Astrocyte (in vitro differentiated cells and primary cell): ENCODE measurements at regions not wholly inside any gene's neighbourhood (a gene's known extent, or its start where the extent isn't known, plus 50 kb on each side); places are given as distances from the start of the nearest gene placed in this dataset.

Experiments used
- DNase-seq: peaks from one replicate; pipeline ENCODE4 v3.0.0-alpha.2; 2010; ENCODE audit warnings: low read depth
- FAIRE-seq: peaks from 2 replicates; lab custom pipeline; 2011; peaks lifted over from hg19 to GRCh38; lab: Jason Lieb, UNC
- H2AFZ ChIP-seq: 2 replicates; pipeline ENCODE4 v1.6.0; 2012; ENCODE audit warnings: low read depth, low read length, inconsistent platforms
- H3K27ac ChIP-seq: 2 replicates; pipeline ENCODE4 v1.5.1; 2011; ENCODE audit warnings: low read depth, low read length, inconsistent platforms
- H3K27me3 ChIP-seq: 2 replicates; pipeline ENCODE4 v1.6.0; 2011; ENCODE audit warnings: low read length, inconsistent platforms; ENCODE audit not compliant: insufficient read depth
- H3K36me3 ChIP-seq: 2 replicates; pipeline ENCODE4 v1.5.1; 2011; ENCODE audit warnings: low read length, inconsistent platforms; ENCODE audit not compliant: insufficient read depth
- H3K4me1 ChIP-seq: 2 replicates; pipeline ENCODE4 v1.5.1; 2011; ENCODE audit warnings: low read length, inconsistent platforms; ENCODE audit not compliant: insufficient read depth
- H3K4me2 ChIP-seq: 2 replicates; pipeline ENCODE4 v1.6.0; 2012; ENCODE audit warnings: low read length, inconsistent platforms
- H3K4me3 ChIP-seq: 2 replicates; pipeline ENCODE4 v1.5.1; 2011; ENCODE audit warnings: low read depth, mild to moderate bottlenecking, low read length, inconsistent platforms; ENCODE audit not compliant: insufficient read depth
- H3K79me2 ChIP-seq: 2 replicates; pipeline ENCODE4 v1.6.0; 2012; ENCODE audit warnings: mild to moderate bottlenecking, low read length, inconsistent platforms; ENCODE audit not compliant: insufficient read depth
- H3K9ac ChIP-seq: 2 replicates; pipeline ENCODE4 v1.6.0; 2012; ENCODE audit warnings: mild to moderate bottlenecking, low read length, inconsistent platforms
- H3K9me3 ChIP-seq: 2 replicates; pipeline ENCODE4 v1.5.1; 2012; ENCODE audit warnings: low read depth, mild to moderate bottlenecking, low read length, inconsistent platforms; ENCODE audit not compliant: insufficient read depth
- H4K20me1 ChIP-seq: 2 replicates; pipeline ENCODE4 v1.6.0; 2012; ENCODE audit warnings: low read length, inconsistent platforms; ENCODE audit not compliant: insufficient read depth
- H3K27ac Mint-ChIP-seq: one replicate; pipeline ENCODE4 v1.8.0; 2021; ENCODE audit warnings: mild to moderate bottlenecking, mixed read lengths; ENCODE audit not compliant: unreplicated experiment
- H3K27me3 Mint-ChIP-seq: one replicate; pipeline ENCODE4 v1.8.0; 2021; ENCODE audit warnings: low read depth, mixed read lengths; ENCODE audit not compliant: unreplicated experiment
- H3K36me3 Mint-ChIP-seq: one replicate; pipeline ENCODE4 v1.8.0; 2021; ENCODE audit warnings: low read depth, mixed read lengths; ENCODE audit not compliant: unreplicated experiment
- H3K4me1 Mint-ChIP-seq: one replicate; pipeline ENCODE4 v1.8.0; 2021; ENCODE audit warnings: low read depth, mixed read lengths; ENCODE audit not compliant: unreplicated experiment
- H3K4me3 Mint-ChIP-seq: one replicate; pipeline ENCODE4 v1.8.0; 2021; ENCODE audit warnings: mild to moderate bottlenecking, moderate library complexity, mixed read lengths; ENCODE audit not compliant: unreplicated experiment
- H3K9me3 Mint-ChIP-seq: one replicate; pipeline ENCODE4 v1.8.0; 2021; ENCODE audit warnings: mild to moderate bottlenecking, mixed read lengths; ENCODE audit not compliant: unreplicated experiment
- CTCF ChIP-seq: IDR thresholded peaks from 2 replicates; pipeline ENCODE4 v1.5.1; 2011; ENCODE audit warnings: low read depth, mild to moderate bottlenecking, inconsistent platforms, low read length, moderate library complexity; ENCODE audit not compliant: insufficient read depth
- EZH2 ChIP-seq: IDR thresholded peaks from 2 replicates; pipeline ENCODE4 v1.6.1; 2012; ENCODE audit warnings: mild to moderate bottlenecking, low read length, inconsistent platforms; ENCODE audit not compliant: insufficient read depth

GRCh38 chr15:29533647-29534046, 264.0 kb upstream of the NSMCE3 start:
- no peak for TF ChIP-seq EZH2
- TF ChIP-seq CTCF: no peak
- Histone ChIP-seq H3K9ac (no peak overlapping the region), H3K4me1 (no peaks in the 10 kb centered on the region), H3K4me2 (no peak overlapping the region), H3K27ac (no peak overlapping the region), H3K4me3 (no peak overlapping the region), H4K20me1 (no peaks in the 10 kb centered on the region), H3K9me3 (no peaks in the 10 kb centered on the region), H2AFZ (no peak overlapping the region), H3K36me3 (no peaks in the 10 kb centered on the region), H3K27me3 (no peaks in the 10 kb centered on the region), H3K79me2 (no peaks in the 10 kb centered on the region)
- peaks cover 15% of the 10 kb centered on the region for H3K4me1 Mint-ChIP-seq
- no peak for FAIRE-seq
- H3K4me3 Mint-ChIP-seq: no peak overlapping the region
- H3K27ac Mint-ChIP-seq: no peak overlapping the region
- no peaks in the 10 kb centered on the region for H3K9me3 Mint-ChIP-seq
- H3K27me3 Mint-ChIP-seq: no peaks in the 10 kb centered on the region
- no peaks in the 10 kb centered on the region for H3K36me3 Mint-ChIP-seq
- no peak for DNase-seq

- no peak overlapping the region for H2AFZ ChIP-seq
- DNase-seq (no peak), FAIRE-seq (no peak)
- Mint-ChIP-seq H3K36me3 (peaks cover 3% of the 10 kb centered on the region), H3K4me3 (no peak overlapping the region), H3K27ac (no peak overlapping the region), H3K4me1 (peaks cover 9% of the 10 kb centered on the region), H3K9me3 (peaks cover 3% of the 10 kb centered on the region), H3K27me3 (no peaks in the 10 kb centered on the region)
- H3K79me2 ChIP-seq: no peaks in the 10 kb centered on the region
- no peak overlapping the region for H3K9ac ChIP-seq
- H4K20me1 ChIP-seq: no peaks in the 10 kb centered on the region
- no peaks in the 10 kb centered on the region for H3K27me3 ChIP-seq
- no peak overlapping the region for H3K4me3 ChIP-seq
- no peaks in the 10 kb centered on the region for H3K4me1 ChIP-seq
- H3K9me3 ChIP-seq: no peaks in the 10 kb centered on the region
- TF ChIP-seq EZH2 (no peak), CTCF (no peak)
- H3K36me3 ChIP-seq: no peaks in the 10 kb centered on the region
- no peak overlapping the region for H3K4me2 ChIP-seq
- no peak overlapping the region for H3K27ac ChIP-seq
Observed at GRCh38 chr15:29532296-29532695, 262.7 kb upstream of the NSMCE3 start.

- no peak overlapping the region for H3K4me3 Mint-ChIP-seq
- H2AFZ ChIP-seq: no peak overlapping the region
- no peak for DNase-seq
- H3K4me1 ChIP-seq: no peaks in the 10 kb centered on the region
- H3K27ac ChIP-seq: no peak overlapping the region
- FAIRE-seq: no peak
- peaks cover 3% of the 10 kb centered on the region for H3K9me3 Mint-ChIP-seq
- H3K36me3 Mint-ChIP-seq: peaks cover 3% of the 10 kb centered on the region
- TF ChIP-seq EZH2 (no peak), CTCF (no peak)
- no peaks in the 10 kb centered on the region for H3K9me3 ChIP-seq
- H4K20me1 ChIP-seq: no peaks in the 10 kb centered on the region
- peaks cover 11% of the 10 kb centered on the region for H3K4me1 Mint-ChIP-seq
- no peaks in the 10 kb centered on the region for H3K79me2 ChIP-seq
- H3K4me2 ChIP-seq: no peak overlapping the region
- no peak overlapping the region for H3K27ac Mint-ChIP-seq
- H3K9ac ChIP-seq: no peak overlapping the region
- no peaks in the 10 kb centered on the region for H3K36me3 ChIP-seq
- no peaks in the 10 kb centered on the region for H3K27me3 Mint-ChIP-seq
- H3K4me3 ChIP-seq: no peak overlapping the region
- no peaks in the 10 kb centered on the region for H3K27me3 ChIP-seq
Observed at GRCh38 chr15:29530966-29531365, 261.3 kb upstream of the NSMCE3 start.
